Small intestine (tissue), 7 donors: ENCODE measurements at regions not wholly inside any gene's neighbourhood (a gene's known extent, or its start where the extent isn't known, plus 50 kb on each side); places are given as distances from the start of the nearest gene placed in this dataset.

Source experiments
- DNase-seq, 2 donors: peaks; one replicate each; pipeline versions ENCODE4 v3.0.0 to v3.0.0-alpha.2; 2013
- FAIRE-seq: peaks from 2 replicates; lab custom pipeline; 2012; peaks lifted over from hg19 to GRCh38; lab: Jason Lieb, UNC
- H3K27ac ChIP-seq, 3 donors: one replicate each; pipeline ENCODE4 v1.5.1; 2013; ENCODE audit warnings: low read length in 2 of 3, mild to moderate bottlenecking in 2 of 3, control low read depth in 1 of 3, inconsistent platforms in 1 of 3, low read depth in 1 of 3, moderate library complexity in 1 of 3
- H3K27me3 ChIP-seq, 3 donors: one replicate each; pipeline ENCODE4 v1.6.1; 2013; ENCODE audit warnings: low read length in 3 of 3, inconsistent platforms in 1 of 3; ENCODE audit not compliant: control insufficient read depth in 3 of 3, insufficient read depth in 3 of 3
- H3K36me3 ChIP-seq, 3 donors: one replicate each; pipeline ENCODE4 v1.6.1; 2013; ENCODE audit warnings: low read length in 3 of 3, inconsistent platforms in 1 of 3, low read depth in 1 of 3, mild to moderate bottlenecking in 1 of 3, moderate library complexity in 1 of 3; ENCODE audit not compliant: control insufficient read depth in 3 of 3, insufficient read depth in 2 of 3
- H3K4me1 ChIP-seq, 3 donors: one replicate each; pipeline ENCODE4 v1.6.1; 2013; ENCODE audit warnings: low read length in 2 of 3, inconsistent platforms in 1 of 3, low read depth in 1 of 3, mild to moderate bottlenecking in 1 of 3, moderate library complexity in 1 of 3; ENCODE audit not compliant: control insufficient read depth in 3 of 3, insufficient read depth in 2 of 3
- H3K4me3 ChIP-seq, 3 donors: one replicate each; pipeline ENCODE4 v1.5.1; 2013; ENCODE audit warnings: low read length in 3 of 3, control low read depth in 1 of 3, inconsistent platforms in 1 of 3, low read depth in 1 of 3, mild to moderate bottlenecking in 1 of 3, moderate library complexity in 1 of 3
- H3K9me3 ChIP-seq, 2 donors: one replicate each; pipeline ENCODE4 v1.6.1; 2013; ENCODE audit warnings: low read depth in 1 of 2, low read length in 1 of 2; ENCODE audit not compliant: control insufficient read depth in 2 of 2, insufficient read depth in 1 of 2
- WGBS, 3 donors: extraction: QIAGEN DNeasy Blood & Tissue Kit; methylation state at CpG; one replicate each; pipeline ENCODE4 v1.1.7; 2013; 5-methylcytosine and 5-hydroxymethylcytosine counted together
- donor health status: healthy with polysubstance abuse.
- donor health status: control.
- donor health status: control.
- donor health status: Bipolar disorder and iron deficiency.
- donor health status: healthy.

- 54 to 73% (median 68%) methylated on average over 2 of the region's 2 CpGs for WGBS, 3 donors
- Histone ChIP-seq H3K27ac (no peak overlapping the region), H3K4me1 (peaks cover 0 to 19% (median 0%) of the 10 kb centered on the region in 3 donors), H3K27me3 (no peaks in the 10 kb centered on the region), H3K9me3 (no peaks in the 10 kb centered on the region), H3K36me3 (peaks cover 0 to 16% (median 2%) of the 10 kb centered on the region in 3 donors), H3K4me3 (no peak overlapping the region)
- FAIRE-seq (no peak), DNase-seq (no peak)
Measured at GRCh38 chr15:62582580-62582979, 417.5 kb upstream of the C2CD4B start.

- peaks cover 0 to 18% (median 2%) of the 10 kb centered on the region in 3 donors for H3K36me3 ChIP-seq
- FAIRE-seq (no peak), DNase-seq (no peak)
- no peaks in the 10 kb centered on the region for H3K27me3 ChIP-seq
- no peaks in the 10 kb centered on the region for H3K9me3 ChIP-seq
- no peak overlapping the region for H3K27ac ChIP-seq
- no peak overlapping the region for H3K4me3 ChIP-seq
- WGBS, 3 donors, result 76 to 83% (median 76%) methylated on average over 7 of the region's 7 CpGs
- H3K4me1 ChIP-seq, result peaks cover 0 to 11% (median 0%) of the 10 kb centered on the region in 3 donors
Measured at GRCh38 chr15:62584301-62585235, 419.5 kb upstream of the C2CD4B start.

- FAIRE-seq (no peak), DNase-seq (peak in 1 of 2 donors; percentile 26)
- Histone ChIP-seq H3K27me3 (no peaks in the 10 kb centered on the region), H3K9me3 (no peaks in the 10 kb centered on the region), H3K27ac (no peak overlapping the region), H3K4me3 (no peak overlapping the region), H3K4me1 (peaks cover 3 to 31% (median 6%) of the 10 kb centered on the region in 3 donors), H3K36me3 (peaks cover 0 to 10% (median 2%) of the 10 kb centered on the region in 3 donors)
- 25 to 55% (median 43%) methylated on average over 5 of the region's 5 CpGs for WGBS, 3 donors
Measured at GRCh38 chr15:62588938-62589670, 424.0 kb upstream of the C2CD4B start.

GRCh38 chr15:62591842-62592838, 427.1 kb upstream of the C2CD4B start:
- H3K4me3 ChIP-seq, result peak overlapping the region in 1 of 3 donors; percentile 9
- H3K36me3 ChIP-seq, result peaks cover 0 to 6% (median 0%) of the 10 kb centered on the region in 3 donors
- no peaks in the 10 kb centered on the region for H3K9me3 ChIP-seq
- FAIRE-seq (no peak), DNase-seq (peak; percentile 76 to 88)
- H3K27ac ChIP-seq, result peak overlapping the region in 2 of 3 donors; percentile 51 to 60
- peaks cover 3 to 33% (median 6%) of the 10 kb centered on the region in 3 donors for H3K4me1 ChIP-seq
- H3K27me3 ChIP-seq, result no peaks in the 10 kb centered on the region
- 36 to 54% (median 52%) methylated on average over 8 of the region's 8 CpGs for WGBS, 3 donors

GRCh38 chr15:62592920-62593319, 427.8 kb upstream of the C2CD4B start:
- FAIRE-seq, result no peak
- DNase-seq, result no peak

GRCh38 chr15:62593681-62594399, 428.8 kb upstream of the C2CD4B start:
- no peak overlapping the region for H3K4me3 ChIP-seq
- H3K27ac ChIP-seq, result no peak overlapping the region
- 51 to 64% (median 62%) methylated on average over 4 of the region's 4 CpGs for WGBS, 3 donors
- no peaks in the 10 kb centered on the region for H3K27me3 ChIP-seq
- H3K36me3 ChIP-seq, result peaks cover 0 to 10% (median 0%) of the 10 kb centered on the region in 3 donors
- DNase-seq, result no peak
- peaks cover 3 to 35% (median 6%) of the 10 kb centered on the region in 3 donors for H3K4me1 ChIP-seq
- no peak for FAIRE-seq
- no peaks in the 10 kb centered on the region for H3K9me3 ChIP-seq

More at GRCh38 chr15:62592920-62593319, 427.8 kb upstream of the C2CD4B start:
- no peak overlapping the region for H3K4me3 ChIP-seq
- no peak overlapping the region for H3K27ac ChIP-seq
- peaks cover 0 to 8% (median 0%) of the 10 kb centered on the region in 3 donors for H3K36me3 ChIP-seq
- no peaks in the 10 kb centered on the region for H3K9me3 ChIP-seq
- H3K27me3 ChIP-seq, result no peaks in the 10 kb centered on the region
- WGBS, 3 donors, result 25 to 45% (median 30%) methylated on average over 1 of the region's 1 CpG
- H3K4me1 ChIP-seq, result peaks cover 3 to 36% (median 6%) of the 10 kb centered on the region in 3 donors

GRCh38 chr15:62598217-62598616, 433.1 kb upstream of the C2CD4B start:
- Histone ChIP-seq H3K27ac (no peak overlapping the region), H3K4me1 (peaks cover 0 to 18% (median 4%) of the 10 kb centered on the region in 3 donors), H3K9me3 (no peaks in the 10 kb centered on the region), H3K27me3 (no peaks in the 10 kb centered on the region), H3K36me3 (peaks cover 0 to 7% (median 0%) of the 10 kb centered on the region in 3 donors), H3K4me3 (no peak overlapping the region)
- FAIRE-seq, result no peak
- 76 to 85% (median 84%) methylated on average over 9 of the region's 9 CpGs for WGBS, 3 donors
- DNase-seq, result no peak
